Choroid plexus epithelial cell (primary cell): ENCODE measurements at regions not wholly inside any gene's neighbourhood (a gene's known extent, or its start where the extent isn't known, plus 50 kb on each side); places are given as distances from the start of the nearest gene placed in this dataset.

Experiments used
- DNase-seq: peaks from one replicate; pipeline ENCODE4 v3.0.0-alpha.2; 2010; ENCODE audit warnings: low read depth
- H3K4me3 ChIP-seq: 2 replicates; pipeline ENCODE4 v1.5.1; 2011; ENCODE audit warnings: low read depth, mild to moderate bottlenecking, control low read depth, low read length, moderate library complexity
- CTCF ChIP-seq: conservative IDR thresholded peaks from 2 replicates; pipeline ENCODE4 v1.5.1; 2011; ENCODE audit warnings: low read depth, mild to moderate bottlenecking, control low read depth, inconsistent platforms, low read length, moderate library complexity

GRCh38 chr15:88322461-88322860, 65.9 kb upstream of the NTRK3 start:
- TF ChIP-seq CTCF, result no peak
- no peak overlapping the region for H3K4me3 ChIP-seq
- DNase-seq, result no peak

DNA sequence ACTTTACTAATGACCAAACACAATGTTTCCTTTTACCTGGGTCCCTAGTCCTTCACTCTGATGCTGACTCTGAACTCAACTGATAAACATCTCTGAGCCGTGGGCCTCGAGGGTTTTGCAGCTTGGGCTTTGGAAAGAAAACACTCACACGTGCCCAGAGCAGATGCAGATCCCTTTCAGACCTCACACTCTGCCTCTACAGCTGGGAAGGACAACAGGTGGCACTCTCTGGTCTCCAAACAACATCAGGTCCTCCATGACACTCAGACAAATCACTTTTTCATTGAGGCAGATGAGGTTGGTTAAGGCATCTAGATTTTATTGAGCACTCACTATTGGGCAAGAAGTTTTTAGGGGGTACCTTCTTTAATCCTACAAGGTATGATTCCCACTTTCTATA, 64.7 kb upstream of the NTRK3 start:
- no peak overlapping the region for H3K4me3 ChIP-seq
- DNase-seq, result no peak
- no peak for TF ChIP-seq CTCF

DNA sequence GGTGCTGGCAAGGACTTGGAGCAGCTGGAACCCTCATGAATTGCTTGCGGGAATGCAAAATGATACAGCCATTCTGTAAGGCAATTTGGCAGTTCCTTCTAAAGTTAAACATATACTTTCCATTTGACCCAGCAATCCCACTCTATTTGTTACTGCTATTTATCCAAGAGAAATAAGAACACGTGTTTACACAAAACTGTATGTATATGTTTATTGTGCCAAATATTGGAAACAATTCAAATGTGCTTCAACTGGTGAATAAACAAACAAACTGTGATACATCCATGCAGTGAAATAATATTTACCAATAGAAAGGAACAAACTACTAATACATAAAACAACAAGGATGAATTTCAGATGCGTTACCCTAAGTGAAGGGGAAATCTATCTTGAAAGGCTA, 60.0 kb upstream of the NTRK3 start:
- H3K4me3 ChIP-seq, result no peak overlapping the region
- no peak for DNase-seq
- TF ChIP-seq CTCF, result no peak

DNA sequence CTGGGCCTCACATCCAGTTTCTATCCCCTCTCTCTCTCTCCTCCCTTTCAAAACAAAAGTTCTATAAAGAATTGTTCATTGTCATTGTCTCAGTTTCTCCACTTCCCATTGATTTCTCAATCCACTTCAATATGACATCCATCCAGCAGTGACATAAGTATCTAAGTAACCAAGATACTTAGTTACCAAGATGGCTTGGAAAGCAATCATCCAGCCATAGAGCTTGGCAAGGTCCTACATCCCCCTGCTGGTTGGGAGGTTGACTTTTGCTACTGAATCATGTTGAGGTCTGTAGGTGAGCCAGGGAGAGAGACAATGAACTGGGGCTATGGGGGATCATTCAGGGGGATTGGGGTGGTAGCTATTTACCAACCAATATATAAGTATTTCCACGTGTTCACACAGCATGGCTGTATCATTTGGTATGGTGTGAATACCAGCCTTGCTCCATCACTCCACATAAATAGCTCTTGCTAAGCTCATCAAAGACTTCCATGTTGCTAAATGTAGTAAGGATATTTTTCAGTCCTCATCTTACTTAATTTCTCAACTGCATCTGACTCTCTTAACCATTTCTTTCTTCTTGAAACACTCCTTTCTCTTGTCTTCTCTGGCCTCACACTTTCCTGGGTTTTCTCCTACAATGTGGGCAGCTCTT, 58.8 kb upstream of the NTRK3 start:
- TF ChIP-seq CTCF, result no peak
- no peak overlapping the region for H3K4me3 ChIP-seq
- no peak for DNase-seq

DNA sequence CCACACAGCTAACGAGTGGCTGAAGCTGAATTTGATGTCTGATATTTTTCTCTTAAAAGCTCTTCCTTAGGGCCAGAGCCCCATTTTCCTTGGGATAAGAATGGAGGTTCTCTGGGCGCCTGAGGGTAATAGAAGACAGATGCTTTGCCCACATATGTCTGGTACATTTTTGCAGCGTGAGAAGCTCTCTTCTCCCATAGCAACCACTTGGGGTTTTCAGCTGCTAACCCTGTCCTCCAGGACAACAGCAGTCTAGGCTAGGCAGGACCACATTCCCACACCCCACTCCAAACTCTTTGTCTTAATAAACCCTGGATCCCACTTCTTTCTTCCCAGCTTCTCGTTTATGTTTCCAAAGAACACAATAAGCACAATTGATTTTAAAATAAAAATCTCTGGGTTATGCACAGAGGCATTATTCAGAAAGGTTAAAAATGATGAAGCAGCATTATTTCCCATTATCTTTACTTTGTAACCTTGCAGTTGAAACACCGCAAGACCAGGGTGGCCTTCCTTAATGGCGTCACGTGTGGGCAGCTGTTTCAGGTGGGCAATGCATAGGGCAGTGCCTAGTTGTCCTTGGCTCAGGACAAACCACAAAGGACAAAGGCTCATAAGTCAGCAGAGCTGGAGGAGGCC, 56.5 kb upstream of the NTRK3 start:
- no peak for DNase-seq
- no peak overlapping the region for H3K4me3 ChIP-seq
- TF ChIP-seq CTCF, result no peak

- no peak overlapping the region for H3K4me3 ChIP-seq
- no peak for DNase-seq
- no peak for TF ChIP-seq CTCF
Observed at GRCh38 chr15:88309363-88309762, 52.8 kb upstream of the NTRK3 start.

- no peak overlapping the region for H3K4me3 ChIP-seq
- no peak for DNase-seq
- TF ChIP-seq CTCF, result no peak
Observed at GRCh38 chr15:88307344-88307743, 50.8 kb upstream of the NTRK3 start.
